Parathyroid adenoma (tissue), 2 donors: ENCODE measurements at regions not wholly inside any gene's neighbourhood (a gene's known extent, or its start where the extent isn't known, plus 50 kb on each side); places are given as distances from the start of the nearest gene placed in this dataset.

Experiments
- H2AFZ ChIP-seq: fragments of 300-600 bp; sonication (generic); one replicate; pipeline ENCODE4 v1.7.0; 2017; ENCODE audit warnings: antibody characterized with exemption, mild to moderate bottlenecking
- H3K27ac ChIP-seq: fragments of 300-600 bp; sonication (generic); one replicate; pipeline ENCODE4 v1.7.0; 2017
- H3K27me3 ChIP-seq: fragments of 300-600 bp; sonication (generic); one replicate; pipeline ENCODE4 v1.7.0; 2017; ENCODE audit warnings: low read length; ENCODE audit not compliant: control insufficient read depth, insufficient read depth
- H3K36me3 ChIP-seq: fragments of 300-600 bp; sonication (generic); one replicate; pipeline ENCODE4 v1.7.0; 2017; ENCODE audit warnings: low read length; ENCODE audit not compliant: control insufficient read depth, insufficient read depth
- H3K4me1 ChIP-seq: fragments of 300-600 bp; sonication (generic); one replicate; pipeline ENCODE4 v1.7.0; 2017; ENCODE audit warnings: control low read depth
- H3K4me2 ChIP-seq: fragments of 300-600 bp; sonication (generic); one replicate; pipeline ENCODE4 v1.7.0; 2017; ENCODE audit warnings: low read length
- H3K4me3 ChIP-seq: fragments of 300-600 bp; sonication (generic); one replicate; pipeline ENCODE4 v1.7.0; 2017; ENCODE audit warnings: low read depth, low read length
- H3K79me2 ChIP-seq: fragments of 300-600 bp; sonication (generic); one replicate; pipeline ENCODE4 v1.7.0; 2017; ENCODE audit warnings: control low read depth
- H3K9ac ChIP-seq: fragments of 300-600 bp; sonication (generic); one replicate; pipeline ENCODE4 v1.7.0; 2017; ENCODE audit warnings: mild to moderate bottlenecking
- H3K9me3 ChIP-seq: fragments of 300-600 bp; sonication (generic); one replicate; pipeline ENCODE4 v1.7.0; 2017; ENCODE audit warnings: low read length; ENCODE audit not compliant: control insufficient read depth
- TF ChIP-seq, protein P1 (sequence below): fragments of 300-600 bp; sonication (generic); IDR thresholded peaks from one replicate; pipeline ENCODE4 v1.7.0; 2017; ENCODE audit warnings: antibody characterized with exemption, mild to moderate bottlenecking
- donor health status: primary hyperparathyroidism.

DNA sequence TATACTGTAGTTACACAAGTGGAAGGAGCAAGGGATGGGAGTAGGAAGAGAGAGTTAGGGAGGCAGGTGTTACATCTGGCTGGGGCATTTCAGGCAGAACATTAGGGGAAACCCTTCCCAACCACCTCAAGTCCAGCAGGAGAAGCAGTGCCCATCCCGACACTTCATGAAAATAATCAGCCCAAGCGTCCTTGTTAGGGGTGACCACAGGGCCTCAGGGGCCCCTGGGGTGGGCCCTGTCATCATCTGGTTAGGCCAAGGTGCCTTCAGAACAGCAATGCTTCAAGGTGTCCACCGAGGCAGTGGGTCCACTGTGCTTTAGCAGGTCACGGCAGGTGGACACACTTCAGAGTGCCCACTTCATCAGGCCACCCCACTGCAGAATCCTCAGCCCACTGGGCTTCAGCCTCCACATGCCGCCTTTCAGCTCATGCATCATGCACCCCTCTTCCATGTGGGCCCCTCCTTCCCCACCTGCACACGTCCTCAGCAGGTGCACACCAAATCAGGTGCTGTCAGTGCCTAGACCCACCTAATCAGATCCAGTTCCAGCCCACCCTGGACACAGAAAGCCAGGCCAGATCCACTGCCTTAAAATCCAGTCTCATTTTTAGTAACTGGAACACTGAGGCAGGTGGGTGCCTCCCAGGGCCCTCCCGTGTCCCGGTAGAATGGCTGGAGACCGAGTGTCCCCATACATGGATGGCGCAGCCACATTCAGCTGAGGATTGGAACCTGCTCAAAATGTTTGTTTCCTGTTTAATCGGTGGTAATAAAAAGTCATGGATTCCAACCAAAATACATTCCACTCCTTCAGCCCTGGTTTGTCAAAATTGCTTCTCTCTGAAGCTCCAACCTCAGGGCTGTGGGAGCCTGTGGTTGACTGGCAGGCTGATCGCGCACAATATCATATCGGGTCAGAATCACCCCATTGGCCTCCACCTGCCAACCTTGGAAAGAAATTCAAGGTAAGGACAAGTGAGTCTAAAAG lies 99.5 kb downstream of the ANKRD60 start:
- H3K27me3 ChIP-seq = no peaks in the 10 kb centered on the region
- H3K4me3 ChIP-seq = no peak overlapping the region
- no peak overlapping the region for H3K27ac ChIP-seq
- no peak overlapping the region for H2AFZ ChIP-seq
- H3K9me3 ChIP-seq = no peaks in the 10 kb centered on the region
- no peaks in the 10 kb centered on the region for H3K79me2 ChIP-seq
- no peak overlapping the region for H3K9ac ChIP-seq
- no peak overlapping the region for H3K4me2 ChIP-seq
- H3K4me1 ChIP-seq = no peaks in the 10 kb centered on the region
- H3K36me3 ChIP-seq = no peaks in the 10 kb centered on the region
- TF ChIP-seq, protein P1, sequence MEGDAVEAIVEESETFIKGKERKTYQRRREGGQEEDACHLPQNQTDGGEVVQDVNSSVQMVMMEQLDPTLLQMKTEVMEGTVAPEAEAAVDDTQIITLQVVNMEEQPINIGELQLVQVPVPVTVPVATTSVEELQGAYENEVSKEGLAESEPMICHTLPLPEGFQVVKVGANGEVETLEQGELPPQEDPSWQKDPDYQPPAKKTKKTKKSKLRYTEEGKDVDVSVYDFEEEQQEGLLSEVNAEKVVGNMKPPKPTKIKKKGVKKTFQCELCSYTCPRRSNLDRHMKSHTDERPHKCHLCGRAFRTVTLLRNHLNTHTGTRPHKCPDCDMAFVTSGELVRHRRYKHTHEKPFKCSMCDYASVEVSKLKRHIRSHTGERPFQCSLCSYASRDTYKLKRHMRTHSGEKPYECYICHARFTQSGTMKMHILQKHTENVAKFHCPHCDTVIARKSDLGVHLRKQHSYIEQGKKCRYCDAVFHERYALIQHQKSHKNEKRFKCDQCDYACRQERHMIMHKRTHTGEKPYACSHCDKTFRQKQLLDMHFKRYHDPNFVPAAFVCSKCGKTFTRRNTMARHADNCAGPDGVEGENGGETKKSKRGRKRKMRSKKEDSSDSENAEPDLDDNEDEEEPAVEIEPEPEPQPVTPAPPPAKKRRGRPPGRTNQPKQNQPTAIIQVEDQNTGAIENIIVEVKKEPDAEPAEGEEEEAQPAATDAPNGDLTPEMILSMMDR = no peak

DNA sequence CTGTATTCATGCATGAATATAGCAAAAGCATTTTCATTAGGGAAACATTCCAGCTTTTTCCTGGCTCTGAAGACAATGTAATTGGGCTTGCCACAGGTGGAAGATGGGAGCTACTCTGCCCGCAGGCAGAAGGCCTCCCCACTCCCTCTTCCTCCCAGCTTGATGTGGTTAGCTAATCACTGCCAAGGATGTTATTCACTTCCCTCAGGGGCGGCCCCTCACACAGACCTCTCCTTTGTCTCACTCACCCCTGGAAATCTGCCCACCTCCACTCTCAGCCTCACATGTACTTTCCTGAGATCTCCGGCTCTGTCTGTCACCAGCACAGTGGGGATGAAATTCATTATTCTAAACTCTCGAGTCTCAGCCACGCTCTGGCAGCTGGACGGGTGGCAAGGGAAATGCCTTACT lies 100.7 kb downstream of the ANKRD60 start:
- H3K4me3 ChIP-seq = no peak overlapping the region
- H3K4me2 ChIP-seq = no peak overlapping the region
- H3K9ac ChIP-seq = no peak overlapping the region
- H2AFZ ChIP-seq = no peak overlapping the region
- H3K27me3 ChIP-seq = no peaks in the 10 kb centered on the region
- H3K36me3 ChIP-seq = no peaks in the 10 kb centered on the region
- no peaks in the 10 kb centered on the region for H3K79me2 ChIP-seq
- no peaks in the 10 kb centered on the region for H3K9me3 ChIP-seq
- no peak overlapping the region for H3K27ac ChIP-seq
- TF ChIP-seq, protein P1 = no peak
- H3K4me1 ChIP-seq = no peaks in the 10 kb centered on the region

DNA sequence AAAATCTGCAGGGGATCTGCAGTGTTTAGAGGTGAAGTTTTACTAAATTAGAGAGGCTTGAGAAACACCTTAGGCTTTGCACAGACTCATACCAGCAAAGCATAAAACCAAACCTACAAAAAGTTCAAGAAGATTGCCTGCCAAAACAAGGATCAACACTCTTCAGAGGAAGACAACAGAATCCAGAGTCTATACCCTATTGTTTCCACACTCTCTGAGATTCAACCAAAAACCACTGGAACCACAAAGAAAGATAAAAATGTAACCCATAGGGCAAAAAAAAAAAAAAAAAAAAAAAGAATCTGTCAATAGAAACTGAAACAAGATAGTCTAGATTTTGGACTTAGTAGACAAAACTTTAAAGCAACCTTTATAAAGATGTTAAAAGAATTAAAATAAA lies 102.7 kb downstream of the ANKRD60 start:
- H2AFZ ChIP-seq = no peak overlapping the region
- no peak overlapping the region for H3K9ac ChIP-seq
- no peaks in the 10 kb centered on the region for H3K36me3 ChIP-seq
- no peak overlapping the region for H3K27ac ChIP-seq
- H3K79me2 ChIP-seq = no peaks in the 10 kb centered on the region
- H3K9me3 ChIP-seq = no peaks in the 10 kb centered on the region
- no peaks in the 10 kb centered on the region for H3K27me3 ChIP-seq
- TF ChIP-seq, protein P1 = no peak
- no peaks in the 10 kb centered on the region for H3K4me1 ChIP-seq
- H3K4me2 ChIP-seq = no peak overlapping the region
- no peak overlapping the region for H3K4me3 ChIP-seq

DNA sequence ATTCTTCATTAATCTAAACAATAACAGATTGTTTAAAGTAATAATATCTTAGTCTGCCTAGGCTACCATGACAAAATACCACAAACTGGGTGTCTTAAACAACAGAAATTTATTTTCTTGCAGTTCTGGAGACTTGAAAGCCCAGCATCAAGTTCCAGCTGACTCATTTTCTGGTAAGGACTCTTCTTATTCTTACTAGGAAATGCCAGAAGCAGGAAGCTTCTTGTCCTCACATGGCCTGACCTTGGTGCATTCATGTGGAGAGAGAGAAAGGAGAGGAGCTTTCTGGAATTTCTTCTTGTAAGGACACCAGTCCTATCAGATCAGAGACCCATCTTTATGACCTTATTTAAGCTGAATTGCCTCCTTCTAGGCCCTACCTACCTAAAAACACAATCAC lies 110.5 kb downstream of the ANKRD60 start:
- Histone ChIP-seq H3K9me3 (no peaks in the 10 kb centered on the region), H3K4me1 (no peaks in the 10 kb centered on the region), H3K4me2 (no peak overlapping the region), H3K36me3 (no peaks in the 10 kb centered on the region), H3K27me3 (no peaks in the 10 kb centered on the region), H3K9ac (no peak overlapping the region), H2AFZ (no peak overlapping the region), H3K4me3 (no peak overlapping the region), H3K27ac (no peak overlapping the region), H3K79me2 (no peaks in the 10 kb centered on the region)
- TF ChIP-seq, protein P1 = no peak

DNA sequence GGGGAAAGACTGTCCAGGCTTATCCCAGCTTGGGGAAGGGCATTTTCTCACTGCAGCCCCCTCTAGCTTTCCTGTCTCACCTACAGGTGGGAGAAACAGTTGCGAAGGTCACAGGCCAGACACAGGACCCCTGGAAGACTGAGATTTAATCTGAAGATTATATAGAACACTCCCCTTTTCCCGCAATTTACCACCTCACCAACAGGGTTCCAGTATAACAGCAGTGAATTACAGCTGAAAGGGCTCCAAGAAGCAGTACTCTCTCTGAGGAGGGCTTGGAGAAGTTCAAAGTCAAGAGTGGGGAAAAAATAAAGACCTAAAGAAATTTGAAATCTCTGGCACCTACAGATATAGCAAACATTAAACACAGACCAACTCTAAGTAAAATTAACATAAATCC lies 111.9 kb downstream of the ANKRD60 start:
- TF ChIP-seq, protein P1 = no peak
- Histone ChIP-seq H3K79me2 (no peaks in the 10 kb centered on the region), H3K4me3 (no peak overlapping the region), H3K36me3 (no peaks in the 10 kb centered on the region), H3K9me3 (no peaks in the 10 kb centered on the region), H3K4me2 (no peak overlapping the region), H3K27ac (no peak overlapping the region), H3K27me3 (no peaks in the 10 kb centered on the region), H3K4me1 (no peaks in the 10 kb centered on the region), H2AFZ (no peak overlapping the region), H3K9ac (no peak overlapping the region)
